ENCODE measurements at regions not wholly inside any gene's neighbourhood (a gene's known extent, or its start where the extent isn't known, plus 50 kb on each side); places are given as distances from the start of the nearest gene placed in this dataset.

- Histone ChIP-seq H4K20me1 (ENCODE audit: control insufficient read depth, extremely low read depth, insufficient read depth, low read length) (no peaks in the 10 kb centered on the region), H3K4me3 (replicated peaks in 1 of 4; ENCODE audit: control extremely low read depth in 1 of 4, insufficient read depth in 1 of 4, low read depth in 3 of 4, low read length in 4 of 4) (no peak overlapping the region), H3K9ac (ENCODE audit: insufficient read depth, low read length) (no peak overlapping the region), H3K4me2 (ENCODE audit: extremely low read depth, insufficient read depth, low read length) (no peak overlapping the region), H3K27me3 (ENCODE audit: control insufficient read depth, insufficient read depth, low read length) (no peaks in the 10 kb centered on the region), H3K4me1 (ENCODE audit: control insufficient read depth, extremely low read depth, insufficient read depth, low read length) (no peaks in the 10 kb centered on the region), H3K36me3 (ENCODE audit: control insufficient read depth, insufficient read depth, low read length) (no peaks in the 10 kb centered on the region), H3K9me3 (ENCODE audit: control insufficient read depth, insufficient read depth, low read depth, low read length) (no peaks in the 10 kb centered on the region), H3K27ac (ENCODE audit: insufficient read depth, low read length) (no peak overlapping the region), H2AFZ (ENCODE audit: low read length) (no peak overlapping the region), H3K79me2 (ENCODE audit: control insufficient read depth, insufficient read depth, low read length) (no peaks in the 10 kb centered on the region)
- DNase-seq (ENCODE audit: low read depth in 2 of 2) = no peak
- no peak for TF ChIP-seq EZH2 (IDR thresholded peaks at IDR 0.05; ENCODE audit: low read length, missing control alignments)
- no peak for TF ChIP-seq CTCF (conservative IDR thresholded peaks at IDR 0.05 in 1 of 2, IDR thresholded peaks at IDR 0.05 in 1 of 2; ENCODE audit: low read depth in 1 of 2, low read length in 2 of 2)
Measured at GRCh38 chr2:129880309-129880708, 99.2 kb upstream of the RAB6C start.

GRCh38 chr2:129880971-129881370, 98.5 kb upstream of the RAB6C start:
- Histone ChIP-seq H3K4me3 (replicated peaks in 1 of 4; ENCODE audit: control extremely low read depth in 1 of 4, insufficient read depth in 1 of 4, low read depth in 3 of 4, low read length in 4 of 4) (no peak overlapping the region), H3K4me2 (ENCODE audit: extremely low read depth, insufficient read depth, low read length) (no peak overlapping the region), H3K9ac (ENCODE audit: insufficient read depth, low read length) (no peak overlapping the region), H4K20me1 (ENCODE audit: control insufficient read depth, extremely low read depth, insufficient read depth, low read length) (no peaks in the 10 kb centered on the region), H3K79me2 (ENCODE audit: control insufficient read depth, insufficient read depth, low read length) (no peaks in the 10 kb centered on the region), H3K27me3 (ENCODE audit: control insufficient read depth, insufficient read depth, low read length) (no peaks in the 10 kb centered on the region), H3K4me1 (ENCODE audit: control insufficient read depth, extremely low read depth, insufficient read depth, low read length) (no peaks in the 10 kb centered on the region), H3K27ac (ENCODE audit: insufficient read depth, low read length) (no peak overlapping the region), H3K36me3 (ENCODE audit: control insufficient read depth, insufficient read depth, low read length) (no peaks in the 10 kb centered on the region), H2AFZ (ENCODE audit: low read length) (no peak overlapping the region), H3K9me3 (ENCODE audit: control insufficient read depth, insufficient read depth, low read depth, low read length) (no peaks in the 10 kb centered on the region)
- DNase-seq (ENCODE audit: low read depth in 2 of 2) = no peak
- TF ChIP-seq EZH2 (IDR thresholded peaks at IDR 0.05; ENCODE audit: low read length, missing control alignments) (no peak), CTCF (conservative IDR thresholded peaks at IDR 0.05 in 1 of 2, IDR thresholded peaks at IDR 0.05 in 1 of 2; ENCODE audit: low read depth in 1 of 2, low read length in 2 of 2) (no peak)

GRCh38 chr2:129881786-129882396, 97.6 kb upstream of the RAB6C start:
- TF ChIP-seq CTCF (conservative IDR thresholded peaks at IDR 0.05 in 1 of 2, IDR thresholded peaks at IDR 0.05 in 1 of 2; ENCODE audit: low read depth in 1 of 2, low read length in 2 of 2) = no peak
- no peak for TF ChIP-seq EZH2 (IDR thresholded peaks at IDR 0.05; ENCODE audit: low read length, missing control alignments)
- Histone ChIP-seq H3K27me3 (ENCODE audit: control insufficient read depth, insufficient read depth, low read length) (no peaks in the 10 kb centered on the region), H3K36me3 (ENCODE audit: control insufficient read depth, insufficient read depth, low read length) (no peaks in the 10 kb centered on the region), H3K27ac (ENCODE audit: insufficient read depth, low read length) (no peak overlapping the region), H3K4me1 (ENCODE audit: control insufficient read depth, extremely low read depth, insufficient read depth, low read length) (no peaks in the 10 kb centered on the region), H3K4me2 (ENCODE audit: extremely low read depth, insufficient read depth, low read length) (no peak overlapping the region), H3K79me2 (ENCODE audit: control insufficient read depth, insufficient read depth, low read length) (no peaks in the 10 kb centered on the region), H3K9ac (ENCODE audit: insufficient read depth, low read length) (no peak overlapping the region), H4K20me1 (ENCODE audit: control insufficient read depth, extremely low read depth, insufficient read depth, low read length) (no peaks in the 10 kb centered on the region), H3K4me3 (replicated peaks in 1 of 4; ENCODE audit: control extremely low read depth in 1 of 4, insufficient read depth in 1 of 4, low read depth in 3 of 4, low read length in 4 of 4) (no peak overlapping the region), H3K9me3 (ENCODE audit: control insufficient read depth, insufficient read depth, low read depth, low read length) (no peaks in the 10 kb centered on the region), H2AFZ (ENCODE audit: low read length) (no peak overlapping the region)
- DNase-seq (ENCODE audit: low read depth in 2 of 2) = no peak
